ENCODE measurements at regions not wholly inside any gene's neighbourhood (a gene's known extent, or its start where the extent isn't known, plus 50 kb on each side); places are given as distances from the start of the nearest gene placed in this dataset.

GRCh38 chr11:28592141-28592540, 484.0 kb downstream of the METTL15 start:
- no peak for FAIRE-seq
- TF ChIP-seq, protein P1, sequence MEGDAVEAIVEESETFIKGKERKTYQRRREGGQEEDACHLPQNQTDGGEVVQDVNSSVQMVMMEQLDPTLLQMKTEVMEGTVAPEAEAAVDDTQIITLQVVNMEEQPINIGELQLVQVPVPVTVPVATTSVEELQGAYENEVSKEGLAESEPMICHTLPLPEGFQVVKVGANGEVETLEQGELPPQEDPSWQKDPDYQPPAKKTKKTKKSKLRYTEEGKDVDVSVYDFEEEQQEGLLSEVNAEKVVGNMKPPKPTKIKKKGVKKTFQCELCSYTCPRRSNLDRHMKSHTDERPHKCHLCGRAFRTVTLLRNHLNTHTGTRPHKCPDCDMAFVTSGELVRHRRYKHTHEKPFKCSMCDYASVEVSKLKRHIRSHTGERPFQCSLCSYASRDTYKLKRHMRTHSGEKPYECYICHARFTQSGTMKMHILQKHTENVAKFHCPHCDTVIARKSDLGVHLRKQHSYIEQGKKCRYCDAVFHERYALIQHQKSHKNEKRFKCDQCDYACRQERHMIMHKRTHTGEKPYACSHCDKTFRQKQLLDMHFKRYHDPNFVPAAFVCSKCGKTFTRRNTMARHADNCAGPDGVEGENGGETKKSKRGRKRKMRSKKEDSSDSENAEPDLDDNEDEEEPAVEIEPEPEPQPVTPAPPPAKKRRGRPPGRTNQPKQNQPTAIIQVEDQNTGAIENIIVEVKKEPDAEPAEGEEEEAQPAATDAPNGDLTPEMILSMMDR (IDR thresholded peaks at IDR 0.05; ENCODE audit: insufficient read depth, missing control alignments), result no peak
- no peak for DNase-seq (ENCODE audit: insufficient read length, low spot score)

- TF ChIP-seq, protein P1 (IDR thresholded peaks at IDR 0.05; ENCODE audit: insufficient read depth, missing control alignments), result no peak
- FAIRE-seq, result no peak
- DNase-seq (ENCODE audit: insufficient read length, low spot score), result no peak
Observed at GRCh38 chr11:28584992-28585391, 476.8 kb downstream of the METTL15 start.

DNA sequence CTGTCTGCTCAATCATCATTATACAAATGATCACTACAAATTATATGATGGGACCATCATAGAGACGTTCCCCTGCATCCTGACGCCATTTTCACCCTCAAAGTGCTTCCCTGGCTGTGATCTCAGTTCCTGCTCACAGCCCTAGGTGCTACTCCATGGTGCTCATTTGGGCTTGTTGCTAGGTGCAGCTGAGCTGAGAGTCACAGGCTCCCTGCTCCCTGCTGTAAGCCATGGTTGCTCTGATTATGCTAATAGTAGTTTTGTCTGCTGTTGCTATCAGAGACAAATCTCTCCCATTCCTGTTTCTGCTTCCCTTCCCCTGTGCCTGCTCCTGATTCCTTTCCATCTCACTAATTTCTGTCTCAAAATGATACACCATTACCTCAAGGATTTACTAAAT, 474.3 kb downstream of the METTL15 start:
- DNase-seq (ENCODE audit: insufficient read length, low spot score), result no peak
- TF ChIP-seq, protein P1 (IDR thresholded peaks at IDR 0.05; ENCODE audit: insufficient read depth, missing control alignments), result no peak
- no peak for FAIRE-seq

GRCh38 chr11:28581286-28582242, 473.4 kb downstream of the METTL15 start:
- TF ChIP-seq, protein P1 (IDR thresholded peaks at IDR 0.05; ENCODE audit: insufficient read depth, missing control alignments), result no peak
- no peak for DNase-seq (ENCODE audit: insufficient read length, low spot score)
- FAIRE-seq, result no peak

DNA sequence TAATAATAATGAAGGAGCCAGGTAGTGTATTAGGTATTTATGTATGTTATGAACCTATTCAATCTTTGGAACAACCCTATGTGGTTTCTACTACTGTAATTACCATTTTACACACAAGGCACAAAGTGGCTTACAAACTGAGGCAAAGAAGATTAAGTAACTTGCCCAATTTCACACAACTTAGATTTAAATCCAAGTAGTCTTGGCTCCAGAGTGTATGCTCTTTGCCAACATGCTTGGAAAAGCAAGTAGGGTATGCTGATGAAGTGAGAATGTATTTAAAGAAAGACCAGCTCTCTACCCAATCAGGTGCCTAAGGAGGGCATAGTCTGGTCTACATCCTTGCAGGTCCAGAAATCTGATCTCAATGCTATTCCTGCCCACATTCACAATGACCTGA, 463.2 kb downstream of the METTL15 start:
- FAIRE-seq (no peak), DNase-seq (ENCODE audit: insufficient read length, low spot score) (no peak)
- TF ChIP-seq, protein P1 (IDR thresholded peaks at IDR 0.05; ENCODE audit: insufficient read depth, missing control alignments), result no peak

DNA sequence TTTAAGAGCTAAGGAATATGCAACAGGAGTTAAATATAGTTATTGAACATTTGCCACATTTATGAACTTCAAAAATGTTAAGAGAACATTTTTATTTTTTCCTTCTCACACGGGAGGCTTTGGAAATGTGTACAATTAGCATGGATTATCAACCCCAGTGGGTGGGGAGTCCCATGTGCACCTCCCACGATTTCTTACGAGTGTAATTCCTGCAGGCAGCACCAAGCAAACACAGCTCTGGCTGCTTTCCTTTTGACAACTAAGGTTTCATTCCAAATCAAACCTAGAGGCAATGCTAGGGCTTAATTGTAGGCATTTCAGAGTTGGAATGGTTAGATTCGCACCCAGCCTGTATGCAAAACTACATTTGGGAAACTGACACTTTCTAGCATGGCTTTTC, 460.9 kb downstream of the METTL15 start:
- DNase-seq (ENCODE audit: insufficient read length, low spot score) (no peak), FAIRE-seq (no peak)
- TF ChIP-seq, protein P1 (IDR thresholded peaks at IDR 0.05; ENCODE audit: insufficient read depth, missing control alignments), result no peak

Measured in D721Med (cell line).